Left colon (tissue), 2 donors: ENCODE measurements at regions not wholly inside any gene's neighbourhood (a gene's known extent, or its start where the extent isn't known, plus 50 kb on each side); places are given as distances from the start of the nearest gene placed in this dataset.

ENCODE experiments used
- ATAC-seq: fragments of 200-7000 bp; cut with Tn5 transposase; one replicate; pipeline ENCODE4 v1.9.1; 2020; ENCODE audit warnings: mild to moderate bottlenecking, moderate library complexity
- DNase-seq, 2 donors: peaks; one replicate each; pipeline ENCODE4 v3.0.0-alpha.2; 2020
- intact Hi-C, 2 donors: fragments of 100-400 bp; cut with DNase I in 1 of 2; cut with micrococcal nuclease in 1 of 2; formaldehyde crosslinking; loops; one replicate each; pipeline versions ENCODE4 v1.11.2 to v1.14.0; 2022; cut with DNase I, micrococcal nuclease
- donor health status: DM: no; HTN: no; CAD: no.
- donor health status: DM: yes; HTN: yes; CAD: no.

DNA sequence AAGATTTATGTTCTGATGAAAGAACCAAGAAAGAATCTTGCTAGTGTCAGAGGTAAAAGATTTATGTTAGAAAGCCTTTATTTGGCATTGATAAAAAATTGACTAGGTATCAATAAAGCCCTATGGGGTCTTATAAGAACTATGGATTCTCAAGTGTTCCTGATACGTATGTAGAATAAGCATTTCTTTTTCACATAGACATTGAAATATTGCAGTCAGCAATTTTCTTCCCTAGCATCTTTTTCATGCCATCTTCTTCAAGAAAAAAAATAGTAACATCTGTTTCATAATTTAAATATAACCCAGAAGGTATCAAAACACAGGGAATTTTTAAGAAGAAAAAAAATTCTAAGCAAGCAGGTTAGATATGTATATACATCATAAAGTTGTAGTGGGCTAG, 230.6 kb downstream of the CENPW start:
- no peak for DNase-seq
- ATAC-seq, result no peak
- intact Hi-C loops, result no loop called here

DNA sequence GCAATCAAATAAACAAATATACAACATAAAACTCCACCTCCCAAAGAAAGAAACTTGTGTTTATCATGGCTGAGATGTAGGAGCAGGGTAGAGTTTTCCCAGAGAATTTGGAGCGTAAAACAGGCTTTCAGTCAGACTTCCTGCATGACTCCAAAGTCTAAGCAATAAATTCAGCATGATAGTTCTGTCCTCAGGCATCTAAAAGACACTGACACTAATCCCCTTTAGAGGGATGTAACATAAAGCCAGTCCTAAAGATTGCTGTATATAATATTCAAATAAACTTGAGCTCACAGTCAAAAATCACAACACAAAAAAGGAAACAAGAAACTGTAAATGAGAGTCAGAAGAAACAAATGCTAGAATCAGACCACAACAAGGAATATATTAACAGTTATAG, 234.4 kb downstream of the CENPW start:
- ATAC-seq, result no peak

DNA sequence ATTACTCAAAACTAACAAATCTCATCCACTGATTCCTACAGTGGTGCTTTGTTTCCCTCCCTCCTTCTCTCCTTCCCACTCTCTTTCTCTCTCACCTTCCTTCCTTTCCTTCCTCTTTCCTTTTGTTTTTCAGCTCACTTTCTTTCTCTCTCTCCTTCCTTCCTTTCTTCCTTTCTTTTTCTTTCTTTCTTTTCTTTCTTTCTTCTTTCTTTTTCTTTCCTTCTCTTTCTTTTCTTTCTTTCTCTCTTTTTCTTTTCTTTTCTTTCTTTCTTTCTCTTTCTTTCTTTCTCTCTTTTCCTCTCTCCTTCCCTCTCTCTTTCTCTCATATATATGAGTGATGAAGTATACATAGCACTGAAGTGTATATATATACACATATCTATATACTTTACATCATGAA, 241.4 kb downstream of the CENPW start:
- intact Hi-C loops, result no loop called here
- ATAC-seq (no peak), DNase-seq (no peak)

More for the DNA sequence above, 234.4 kb downstream of the CENPW start:
- intact Hi-C loops, result no loop called here
- DNase-seq, result no peak

DNA sequence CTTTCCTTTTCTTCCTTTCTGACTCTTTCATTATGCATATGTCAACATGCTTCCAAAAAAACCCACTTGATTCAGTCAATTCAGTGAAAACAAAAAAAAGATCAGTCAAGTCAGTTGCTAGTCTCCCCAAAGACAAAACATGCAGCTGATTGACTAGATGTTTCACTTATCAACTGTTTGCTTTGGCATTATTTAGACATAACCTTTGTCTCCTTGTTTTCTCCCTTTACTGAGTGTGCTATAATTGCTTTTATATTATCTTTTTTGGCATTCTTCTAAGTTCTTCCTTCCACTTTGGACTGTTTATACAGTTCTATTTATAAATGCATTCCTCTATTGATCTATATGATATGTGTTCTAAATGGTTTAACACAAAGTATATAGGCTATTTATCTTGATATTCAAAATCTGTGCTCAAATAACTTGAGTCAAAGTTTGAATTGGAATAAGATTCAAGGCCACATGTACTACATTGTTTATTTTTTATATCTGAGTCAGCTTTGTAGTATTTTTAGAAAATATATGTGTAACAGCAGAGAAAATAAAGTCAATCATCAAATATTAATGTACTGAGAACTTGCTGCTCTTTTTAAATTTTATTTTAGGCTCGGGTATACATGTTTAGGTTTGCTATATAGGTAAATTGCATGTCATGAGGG, 260.5 kb downstream of the CENPW start:
- ATAC-seq (no peak), DNase-seq (no peak)
- intact Hi-C loops, result no loop called here

DNA sequence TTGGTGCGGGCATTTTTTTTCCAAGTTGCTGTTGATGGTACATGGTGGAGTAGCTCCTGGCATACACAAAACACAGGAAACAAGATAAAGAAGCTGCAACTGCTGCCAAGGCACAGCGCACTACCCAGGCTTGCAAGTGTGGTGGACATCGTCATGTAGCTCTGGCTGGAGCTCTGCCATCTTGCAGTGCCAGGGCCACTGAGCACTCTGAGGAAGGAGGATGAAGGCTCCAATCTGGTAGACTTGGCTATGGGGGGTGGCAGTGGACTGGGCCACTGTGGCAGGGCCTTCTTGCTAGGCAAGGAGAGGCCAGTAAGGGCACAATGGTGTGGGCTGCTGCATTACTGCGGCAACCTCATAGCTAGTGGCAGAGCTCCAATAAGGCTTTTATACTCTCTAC, 263.5 kb downstream of the CENPW start:
- no peak for DNase-seq
- intact Hi-C loops, result no loop called here
- ATAC-seq, result no peak

DNA sequence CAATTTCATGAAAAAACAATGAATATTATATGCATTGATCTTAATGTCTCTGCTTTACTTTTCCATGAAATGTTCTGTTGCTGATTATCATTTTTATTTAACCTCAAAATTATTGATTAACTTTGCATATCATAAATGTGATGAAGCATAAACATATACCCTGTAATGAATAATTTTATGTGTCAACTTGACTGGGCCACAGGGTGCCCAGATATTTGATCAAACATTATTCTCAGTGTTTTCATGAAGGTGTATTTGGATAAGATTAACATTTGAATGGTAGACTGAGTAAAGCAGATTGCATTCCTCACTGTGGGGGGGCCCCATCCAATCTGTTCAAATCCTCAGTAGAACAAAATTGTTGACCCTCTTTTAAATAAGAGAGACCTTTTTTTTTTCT, 265.2 kb downstream of the CENPW start:
- DNase-seq (no peak), ATAC-seq (no peak)
- intact Hi-C loops, result no loop called here

DNA sequence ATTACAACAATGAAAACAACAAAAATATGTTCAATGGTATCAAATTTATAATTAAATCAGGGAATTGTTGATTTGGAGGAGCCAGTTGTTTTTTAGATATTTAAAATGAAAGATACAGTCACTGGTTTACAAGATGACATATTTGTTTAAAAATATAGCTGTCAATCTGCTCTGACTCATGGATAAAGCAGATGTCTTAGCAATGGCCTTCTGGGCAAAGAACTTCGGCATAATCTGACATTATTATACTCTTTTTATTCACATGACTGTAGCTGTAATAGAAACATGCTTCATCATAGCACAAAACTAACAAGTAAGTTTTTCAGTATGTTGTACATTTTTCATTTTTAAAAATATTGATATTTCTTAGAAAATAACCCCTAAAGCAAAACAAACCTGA, 267.4 kb downstream of the CENPW start:
- DNase-seq (no peak), ATAC-seq (no peak)
- intact Hi-C loops, result no loop called here

DNA sequence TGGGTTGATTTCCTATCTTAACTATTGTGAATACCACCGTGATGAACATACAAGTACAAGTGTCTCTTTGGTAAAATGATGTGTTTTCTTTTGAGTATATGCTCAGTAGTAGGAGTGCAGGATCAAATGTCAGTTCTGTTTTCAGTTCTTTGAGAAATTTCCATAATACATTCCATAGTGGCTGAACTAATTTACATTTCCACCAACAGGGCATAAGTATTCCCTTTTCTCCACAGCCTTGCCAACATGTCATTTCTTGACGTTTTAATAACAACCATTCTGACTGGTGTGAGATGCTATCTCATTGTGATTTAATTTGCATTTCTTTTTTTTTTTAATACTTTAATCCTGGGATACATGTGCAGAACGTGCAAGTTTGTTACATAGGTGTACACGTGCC, 268.8 kb downstream of the CENPW start:
- intact Hi-C loops, result no loop called here
- no peak for ATAC-seq
- DNase-seq, result no peak

DNA sequence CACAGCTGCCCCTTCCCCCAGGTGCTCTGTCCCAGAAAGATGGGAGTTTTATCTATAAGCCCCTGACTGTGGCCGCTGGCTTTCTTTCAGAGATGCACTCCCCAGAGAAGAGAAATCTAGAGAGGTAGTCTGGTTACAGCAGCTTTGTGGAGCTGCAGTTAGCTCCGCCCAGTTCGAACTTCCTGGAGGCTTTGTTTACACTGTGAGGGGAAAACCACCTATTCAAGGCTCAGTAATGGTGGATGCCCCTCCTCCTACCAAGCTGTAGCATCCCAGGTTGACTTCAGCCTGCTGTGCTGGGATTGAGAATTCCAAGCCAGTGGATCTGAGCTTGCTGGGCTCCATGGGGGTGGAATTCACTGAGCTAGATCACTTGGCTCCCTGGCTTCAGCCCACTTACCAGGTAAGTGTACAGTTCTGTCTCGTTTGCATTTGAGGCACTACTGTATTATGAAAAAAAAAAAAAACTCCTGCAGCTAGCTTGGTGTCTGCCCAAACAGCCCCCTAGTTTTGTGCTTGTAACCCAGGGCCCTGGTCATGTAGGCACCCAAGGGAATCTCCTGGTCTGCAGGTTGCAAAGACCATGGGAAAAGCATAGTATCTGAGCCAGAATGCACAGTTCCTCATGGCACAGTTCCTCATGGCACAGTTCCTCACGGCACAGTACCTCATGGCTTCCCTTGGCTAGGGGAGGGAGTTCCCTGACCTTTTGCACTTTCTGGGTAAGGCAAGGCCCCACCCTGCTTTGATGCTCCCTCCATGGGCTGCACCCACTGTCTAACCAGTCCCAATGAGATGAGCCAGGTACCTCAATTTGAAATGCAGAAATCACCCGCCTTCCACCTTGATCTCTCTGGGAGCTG, 275.0 kb downstream of the CENPW start:
- DNase-seq (peak; percentile 48 to 53), ATAC-seq (peak; percentile 61)
- intact Hi-C loops, result no loop called here

DNA sequence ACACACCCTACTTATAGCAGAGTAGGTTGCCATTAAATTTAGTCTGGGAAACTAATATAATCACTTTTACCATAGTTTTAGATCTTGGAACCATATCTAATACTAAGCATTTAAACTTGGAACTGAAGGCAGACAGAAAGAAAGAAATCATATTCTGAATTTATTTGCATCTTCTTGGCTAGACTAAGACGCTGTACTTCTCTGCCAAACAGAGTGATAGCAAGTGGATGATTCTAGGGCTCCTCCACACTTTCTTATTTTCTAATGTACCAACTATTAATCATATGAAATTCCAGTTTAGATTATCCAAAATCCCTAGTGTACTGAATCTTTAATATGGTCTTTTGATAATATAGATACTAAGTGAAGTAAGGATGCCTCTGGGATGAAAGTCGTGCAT, 277.0 kb downstream of the CENPW start:
- intact Hi-C loops, result no loop called here
- ATAC-seq (no peak), DNase-seq (no peak)

DNA sequence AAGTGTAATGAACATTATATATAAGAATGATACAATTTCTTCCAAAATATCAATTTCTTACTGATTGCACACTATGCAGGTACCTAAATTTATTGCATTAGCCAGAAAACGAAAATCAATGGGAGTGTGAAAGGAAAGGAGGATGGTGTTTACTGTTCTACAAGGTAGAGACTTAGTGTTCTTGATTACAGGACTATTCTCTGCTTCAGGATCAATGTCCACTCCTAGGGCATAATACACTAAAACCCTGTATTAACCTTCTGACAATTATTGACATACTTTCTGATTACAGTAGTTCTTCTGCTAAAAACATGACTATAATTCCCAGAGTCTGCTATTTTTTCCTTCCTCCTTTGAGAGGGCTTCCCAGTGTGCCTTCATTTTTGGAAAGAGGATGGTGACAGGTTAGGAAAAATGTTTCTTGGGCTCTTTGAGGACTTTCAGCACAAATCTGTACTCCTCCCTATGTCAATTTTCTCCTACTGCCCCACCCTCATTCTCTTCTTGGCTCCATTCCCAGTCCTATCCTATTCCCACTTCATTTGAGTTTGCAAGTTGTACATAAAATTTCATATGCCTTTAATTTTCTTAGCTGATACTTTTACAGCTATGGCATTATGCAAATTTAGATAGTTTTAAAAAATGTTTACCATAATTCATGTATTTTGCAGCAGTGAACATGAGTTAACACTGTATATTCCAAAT, 278.9 kb downstream of the CENPW start:
- intact Hi-C loops, result no loop called here
- ATAC-seq, result peak; percentile 95
- peak; percentile 37 to 41 for DNase-seq

DNA sequence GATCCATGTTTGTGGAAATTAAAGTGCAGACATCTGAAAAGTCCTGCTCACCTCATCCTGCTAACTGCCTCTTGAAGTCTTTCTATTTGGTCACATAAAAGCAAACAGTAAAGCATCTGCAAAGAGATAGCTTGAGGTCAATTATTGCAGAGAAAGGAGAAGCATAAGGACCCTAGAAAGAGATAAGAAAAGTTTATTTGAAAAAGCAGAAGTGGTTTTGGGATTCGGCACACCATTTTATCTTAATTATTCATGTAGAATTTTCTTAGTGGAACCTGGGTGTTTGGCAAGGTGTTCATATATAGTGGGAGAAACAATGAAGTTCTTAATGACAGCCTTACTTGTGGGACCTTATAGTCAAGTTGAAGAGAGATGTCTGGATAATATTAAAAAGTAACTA, 280.8 kb downstream of the CENPW start:
- intact Hi-C loops, result no loop called here
- DNase-seq, result no peak
- ATAC-seq, result no peak

DNA sequence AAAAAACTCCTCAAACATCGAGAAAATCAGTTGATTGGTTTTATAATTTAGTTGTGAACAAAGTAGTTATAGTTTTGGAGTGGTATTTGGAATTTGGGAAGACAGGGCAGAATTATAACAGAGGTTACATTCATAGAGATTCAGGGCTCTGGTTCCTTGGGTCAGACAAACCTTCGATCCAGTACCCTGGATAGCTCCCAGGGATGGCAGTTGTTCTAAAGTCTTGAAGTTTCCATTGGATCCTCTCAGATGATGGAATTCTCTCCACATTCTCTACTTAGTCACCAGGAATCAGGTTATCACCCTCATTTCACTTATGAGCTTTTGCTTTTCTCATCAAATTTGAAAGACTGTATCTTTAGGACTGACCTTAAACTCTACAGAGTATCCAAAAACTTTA, 285.1 kb downstream of the CENPW start:
- DNase-seq, result no peak
- no peak for ATAC-seq
- intact Hi-C loops, result no loop called here

DNA sequence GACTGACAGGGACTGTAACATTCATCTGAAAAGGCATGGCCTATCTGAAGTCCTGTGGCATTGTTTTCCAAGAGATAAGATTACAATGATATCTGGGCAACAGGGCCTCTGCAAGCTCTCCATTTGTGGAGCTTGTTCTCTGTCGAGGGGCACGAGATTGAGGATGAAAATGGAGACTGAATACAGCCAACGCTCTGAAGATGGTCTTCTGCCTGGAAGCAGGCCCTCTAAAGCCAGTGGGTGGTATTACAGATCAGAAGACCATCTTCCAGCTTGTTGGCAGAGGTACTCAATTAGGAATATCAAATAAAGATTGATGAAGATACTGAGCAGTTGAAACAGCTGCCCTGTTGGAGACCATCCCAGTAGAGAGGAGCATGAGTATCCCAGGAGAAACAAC, 288.2 kb downstream of the CENPW start:
- intact Hi-C loops, result no loop called here
- ATAC-seq (no peak), DNase-seq (no peak)

DNA sequence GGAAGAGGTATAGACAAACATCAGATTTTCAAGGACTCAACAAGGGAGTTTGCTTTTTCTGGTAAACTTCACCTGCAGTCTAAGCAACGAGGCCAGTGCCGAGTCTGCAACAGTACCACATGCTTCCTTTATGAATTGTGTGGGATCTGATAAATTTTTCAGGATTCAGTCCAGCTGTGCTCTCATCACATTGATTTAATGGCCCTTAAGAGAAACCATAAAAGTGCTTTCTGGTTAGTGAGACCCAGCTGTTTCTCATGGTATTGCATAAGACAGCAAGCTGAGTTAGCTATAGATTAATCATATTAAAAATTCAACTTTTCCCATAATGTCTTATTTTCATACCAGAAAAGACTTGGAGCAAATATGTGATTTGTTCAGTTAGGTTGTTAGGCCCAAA, 291.4 kb downstream of the CENPW start:
- ATAC-seq, result no peak
- intact Hi-C loops, result no loop called here
- no peak for DNase-seq

DNA sequence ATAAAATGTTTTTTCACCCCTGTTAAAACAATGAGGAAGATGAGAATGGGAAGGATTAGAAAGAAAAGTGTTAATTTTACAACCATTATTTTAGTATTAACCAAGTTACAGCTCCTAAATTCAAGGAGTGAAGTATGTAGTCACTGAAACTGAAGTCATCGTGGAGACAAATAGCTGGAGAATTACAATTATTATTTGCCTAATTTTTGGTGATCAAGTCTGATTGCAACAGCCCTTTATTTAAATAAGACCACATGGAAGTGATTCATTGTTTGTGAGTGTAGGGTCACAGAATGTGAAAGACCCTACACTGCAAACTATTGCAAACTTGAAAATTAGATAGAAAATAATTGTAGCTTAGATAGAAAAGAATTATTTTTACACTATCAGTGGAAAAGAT, 292.4 kb downstream of the CENPW start:
- DNase-seq (no peak), ATAC-seq (no peak)
- intact Hi-C loops, result no loop called here

DNA sequence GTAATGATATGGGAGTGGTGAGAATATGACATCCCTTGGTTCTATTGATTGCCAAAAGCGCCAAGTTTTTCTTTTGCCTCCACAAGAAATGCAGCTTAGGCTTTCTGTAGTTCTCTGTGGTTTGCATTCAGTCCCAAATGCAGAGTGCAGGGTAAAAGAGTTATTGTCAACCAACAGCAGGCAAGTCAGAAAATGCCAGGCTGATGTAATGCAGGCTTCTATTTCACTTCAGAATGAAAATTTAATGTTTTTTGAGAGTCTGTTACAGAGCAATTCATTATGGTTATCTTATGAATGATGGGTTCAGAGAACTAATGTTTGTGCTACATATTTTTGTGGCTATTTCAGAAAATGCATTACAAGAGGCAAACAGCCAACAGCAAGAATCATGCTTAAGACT, 293.5 kb downstream of the CENPW start:
- DNase-seq, result no peak
- intact Hi-C loops, result no loop called here
- ATAC-seq, result no peak

DNA sequence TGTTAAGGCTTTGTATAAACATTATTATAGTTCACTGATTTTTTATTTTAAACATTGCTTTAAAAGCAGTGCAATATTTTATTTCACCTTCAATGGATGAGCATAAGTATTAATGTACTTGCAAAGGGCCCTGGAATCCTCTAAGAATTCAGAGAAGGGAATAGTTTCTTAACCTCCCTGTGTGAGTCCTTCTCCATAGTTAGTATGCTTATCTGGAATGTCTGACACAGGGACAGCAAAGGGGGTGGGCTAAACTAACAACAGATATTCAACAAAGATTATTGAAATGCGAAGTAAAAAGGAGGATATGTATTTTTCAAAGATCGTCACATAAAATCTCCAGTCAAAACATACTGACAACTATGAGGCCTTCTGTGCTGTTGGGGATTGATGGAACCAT, 300.4 kb downstream of the CENPW start:
- intact Hi-C loops, result no loop called here
- ATAC-seq (no peak), DNase-seq (no peak)

DNA sequence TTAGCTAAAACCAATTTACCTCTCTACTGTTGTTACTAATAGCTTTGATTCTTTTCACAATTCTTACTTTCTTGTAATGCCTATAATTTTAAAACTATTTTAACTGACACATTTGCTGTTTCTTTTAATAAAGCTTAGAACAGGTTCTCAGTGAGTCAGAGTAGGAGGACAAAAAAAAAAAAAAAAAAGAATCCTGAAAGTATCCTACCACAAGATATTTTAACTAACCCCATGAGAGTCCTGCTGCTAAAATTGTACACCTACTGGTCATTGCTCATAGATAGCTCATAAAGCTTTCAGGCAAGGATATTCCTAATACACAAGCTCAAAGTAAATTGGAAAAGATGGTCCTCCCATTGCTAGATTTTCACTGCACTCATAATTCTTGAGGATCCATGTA, 301.0 kb downstream of the CENPW start:
- no peak for DNase-seq
- intact Hi-C loops, result no loop called here
- ATAC-seq, result no peak

DNA sequence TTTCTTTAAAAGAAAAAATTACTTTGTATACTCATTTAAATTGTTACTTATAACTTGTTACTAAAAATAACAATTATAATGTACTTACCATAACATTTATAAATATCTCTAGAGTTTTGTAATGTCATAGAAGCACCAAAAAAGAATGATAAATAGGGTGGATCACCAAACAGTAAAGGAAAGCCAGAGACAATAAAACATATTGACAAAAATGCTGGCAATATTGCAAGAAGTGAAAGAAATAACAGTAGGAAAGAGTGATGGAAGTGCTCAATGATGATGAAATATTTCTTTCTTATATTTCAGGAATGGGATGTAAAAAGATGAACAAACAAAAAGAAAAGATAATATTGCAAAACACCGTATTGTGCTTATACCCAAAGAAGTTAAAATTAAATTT, 301.7 kb downstream of the CENPW start:
- DNase-seq, result no peak
- no peak for ATAC-seq
- intact Hi-C loops, result no loop called here
